ENCODE measurements at regions not wholly inside any gene's neighbourhood (a gene's known extent, or its start where the extent isn't known, plus 50 kb on each side); places are given as distances from the start of the nearest gene placed in this dataset.

GRCh38 chr2:71846669-71847291 is 300.9 kb downstream of the CYP26B1 start:
- CTCF ChIA-PET (ENCODE audit: low intra/inter-chr PET ratio, low total read pairs) = no interaction called here
- FAIRE-seq (no peak), DNase-seq (ENCODE audit: low spot score) (no peak), ATAC-seq (no peak)
- no peak overlapping the region for H3K4me2 ChIP-seq (ENCODE audit: low read depth, low read length)
- no TSS peak for BruUV-seq (replicated peaks)
- in situ Hi-C loops (cut with HindIII; ENCODE audit: extremely low pct_ligation_motif_present, low pct_unique_long_range_greater_than_20kb) (no loop called here), intact Hi-C loops (cut with micrococcal nuclease; ENCODE audit: unreplicated experiment) (no loop called here)
- POLR2A ChIA-PET = no interaction called here
- no peak overlapping the region for H3K4me3 ChIP-seq (replicated peaks in 1 of 3; ENCODE audit: insufficient read depth in 1 of 3, low read depth in 2 of 3, low read length in 3 of 3)
- H3K27ac ChIP-seq (ENCODE audit: extremely low read length, insufficient read depth, low read length) = no peak overlapping the region
- no peaks in the 10 kb centered on the region for H3K79me2 ChIP-seq (ENCODE audit: insufficient read depth, low read length)
- no peaks in the 10 kb centered on the region for H3K36me3 ChIP-seq (replicated peaks in 1 of 2; ENCODE audit: control insufficient read depth in 1 of 2, insufficient read depth in 2 of 2, low read length in 2 of 2)
- no peaks in the 10 kb centered on the region for H4K20me1 ChIP-seq (ENCODE audit: insufficient read depth, low read length)
- peaks cover 2 to 39% of the 10 kb centered on the region in 2 experiments; a peak in 3 of 5 replicates for H3K27me3 ChIP-seq (ENCODE audit: control insufficient read depth in 1 of 2, insufficient read depth in 2 of 2, low read length in 2 of 2)
- whole genome bisulfite sequencing (ENCODE audit: low lambda C conversion rate) = 0% methylated on average over 2 of the region's 3 CpGs
- no peak overlapping the region for H3K9ac ChIP-seq (ENCODE audit: insufficient read depth, low read depth, low read length)
- no peaks in the 10 kb centered on the region for H3K4me1 ChIP-seq (ENCODE audit: insufficient read depth, low read length)
- no peak overlapping the region for H2AFZ ChIP-seq (ENCODE audit: low read length)
- no peaks in the 10 kb centered on the region for H3K9me3 ChIP-seq (ENCODE audit: low read length)
- TF ChIP-seq POLR2AphosphoS5 (IDR thresholded peaks at IDR 0.05; ENCODE audit: low read depth, low read length) (no peak), ZNF335 (CRISPR knock-in tag; IDR thresholded peaks at IDR 0.05) (no peak), KLF16 (CRISPR knock-in tag; IDR thresholded peaks at IDR 0.05) (no peak), MEIS1 (CRISPR knock-in tag; IDR thresholded peaks at IDR 0.05; ENCODE audit: borderline replicate concordance) (no peak), YY1 (IDR thresholded peaks at IDR 0.05; ENCODE audit: insufficient read depth, insufficient replicate concordance, low read depth, low read length) (no peak), PRPF4 (IDR thresholded peaks at IDR 0.05; ENCODE audit: low read depth, low read length, poor library complexity, severe bottlenecking) (no peak), FOXO1 (CRISPR knock-in tag; IDR thresholded peaks at IDR 0.05) (no peak), MZF1 (CRISPR knock-in tag; IDR thresholded peaks at IDR 0.05; ENCODE audit: borderline replicate concordance) (no peak), FOXP4 (CRISPR knock-in tag; IDR thresholded peaks at IDR 0.05) (no peak), DRAP1 (CRISPR knock-in tag; IDR thresholded peaks at IDR 0.05) (no peak), HNF1B (CRISPR knock-in tag; IDR thresholded peaks at IDR 0.05) (no peak), MED8 (CRISPR knock-in tag; IDR thresholded peaks at IDR 0.05; ENCODE audit: insufficient replicate concordance) (no peak), ZBTB42 (CRISPR knock-in tag; IDR thresholded peaks at IDR 0.05) (no peak), ZNF556 (CRISPR knock-in tag; IDR thresholded peaks at IDR 0.05; ENCODE audit: borderline replicate concordance) (no peak), JUND (CRISPR knock-in tag; IDR thresholded peaks at IDR 0.05) (no peak), TAF1 (CRISPR knock-in tag; IDR thresholded peaks at IDR 0.05) (no peak), POGK (CRISPR knock-in tag; conservative IDR thresholded peaks at IDR 0.05) (no peak)

All from HepG2 (cell line).